ENCODE measurements at regions not wholly inside any gene's neighbourhood (a gene's known extent, or its start where the extent isn't known, plus 50 kb on each side); places are given as distances from the start of the nearest gene placed in this dataset.

- TF ChIP-seq CTCF (conservative IDR thresholded peaks at IDR 0.05; ENCODE audit: low read length): no peak
- TF ChIP-seq EZH2phosphoT487 (IDR thresholded peaks at IDR 0.05; ENCODE audit: borderline replicate concordance, low read depth, low read length): no peak
These were observed 1523.7 kb upstream of the PIK3C3 start for GRCh38 chr18:40431071-40431985.
